ENCODE measurements at regions not wholly inside any gene's neighbourhood (a gene's known extent, or its start where the extent isn't known, plus 50 kb on each side); places are given as distances from the start of the nearest gene placed in this dataset.

DNA sequence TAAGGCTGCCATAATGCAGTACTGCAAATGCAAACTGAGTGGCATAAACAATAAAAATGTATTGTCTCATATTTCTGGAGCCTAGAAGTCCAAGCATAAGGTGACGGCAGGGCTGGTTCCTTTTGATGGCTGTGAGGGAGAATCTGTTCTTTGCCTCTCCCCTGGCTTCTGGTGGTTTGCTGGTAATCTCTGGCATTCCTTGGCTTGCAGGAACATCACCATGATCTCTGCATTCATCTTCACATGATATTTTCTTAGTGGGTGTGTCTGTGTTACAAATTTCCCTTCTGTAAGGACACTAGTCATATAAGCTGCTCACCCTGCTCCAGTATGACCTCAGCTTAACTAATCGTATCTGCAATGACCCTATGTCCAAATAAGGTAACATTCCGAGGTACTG is 1104.2 kb upstream of the CITED2 start:
- DNase-seq = no peak

DNA sequence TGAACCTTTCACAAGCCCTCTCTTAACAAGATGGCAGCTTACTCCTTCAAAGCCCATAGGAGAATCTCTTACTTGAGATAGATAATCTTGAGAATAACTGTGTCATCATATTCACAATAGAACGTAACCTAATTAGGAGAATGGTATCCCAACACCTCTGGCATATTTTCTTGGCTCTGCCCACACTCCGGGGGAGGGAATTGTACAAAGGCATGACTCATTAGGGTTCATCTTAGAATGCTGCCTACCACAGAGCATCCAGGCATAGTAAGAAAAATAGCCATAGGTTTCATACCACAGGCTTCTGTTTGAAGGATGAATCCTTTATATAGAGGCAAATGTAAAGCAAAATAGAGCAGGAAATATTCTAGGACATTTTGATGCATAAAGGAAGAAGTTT is 1100.6 kb upstream of the CITED2 start:
- no peaks in the 10 kb centered on the region for H3K4me1 ChIP-seq (ENCODE audit: control insufficient read depth, insufficient read depth, low read length)
- no peaks in the 10 kb centered on the region for H3K36me3 ChIP-seq (ENCODE audit: control insufficient read depth, insufficient read depth, low read length)
- WGBS (ENCODE audit: insufficient coverage) = no CpG with 5 or more reads among the region's 2 CpGs
- H3K27me3 ChIP-seq (ENCODE audit: control insufficient read depth, insufficient read depth, low read length) = no peaks in the 10 kb centered on the region
- no peak for DNase-seq
- no peak overlapping the region for H3K27ac ChIP-seq (ENCODE audit: low read length)
- no peak overlapping the region for H3K4me3 ChIP-seq (ENCODE audit: low read length)
- no peaks in the 10 kb centered on the region for H3K9me3 ChIP-seq (replicated peaks; ENCODE audit: control insufficient read depth, low read depth, low read length)

More for the DNA sequence above, 1104.2 kb upstream of the CITED2 start:
- no peaks in the 10 kb centered on the region for H3K36me3 ChIP-seq (ENCODE audit: control insufficient read depth, insufficient read depth, low read length)
- H3K4me3 ChIP-seq (ENCODE audit: low read length) = no peak overlapping the region
- no CpG with 5 or more reads among the region's 3 CpGs for WGBS (ENCODE audit: insufficient coverage)
- no peaks in the 10 kb centered on the region for H3K4me1 ChIP-seq (ENCODE audit: control insufficient read depth, insufficient read depth, low read length)
- H3K27ac ChIP-seq (ENCODE audit: low read length) = no peak overlapping the region
- H3K9me3 ChIP-seq (replicated peaks; ENCODE audit: control insufficient read depth, low read depth, low read length) = no peaks in the 10 kb centered on the region
- H3K27me3 ChIP-seq (ENCODE audit: control insufficient read depth, insufficient read depth, low read length) = no peaks in the 10 kb centered on the region

DNA sequence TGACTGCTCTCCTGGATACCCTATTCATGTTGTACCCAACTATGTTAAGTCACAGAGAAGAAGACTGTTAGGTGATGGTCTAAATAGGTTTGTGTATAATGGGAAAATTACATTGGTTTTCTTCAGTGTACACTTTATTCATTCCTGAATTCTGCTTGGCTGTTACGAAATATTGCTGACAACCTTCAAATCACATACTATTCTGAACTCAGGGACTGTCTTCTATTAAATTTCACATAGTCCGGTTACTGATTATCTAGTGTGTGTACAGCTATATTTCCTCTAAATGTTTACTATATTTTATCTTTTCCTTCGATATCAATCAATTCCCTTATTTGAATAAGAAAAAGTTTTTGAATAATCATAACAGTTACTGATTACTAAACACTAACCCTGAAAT is 1090.3 kb upstream of the CITED2 start:
- H3K4me3 ChIP-seq (ENCODE audit: low read length) = no peak overlapping the region
- H3K9me3 ChIP-seq (replicated peaks; ENCODE audit: control insufficient read depth, low read depth, low read length) = peaks cover 6% of the 10 kb centered on the region
- DNase-seq = no peak
- WGBS (ENCODE audit: insufficient coverage) = no CpG with 5 or more reads among the region's 3 CpGs
- H3K27me3 ChIP-seq (ENCODE audit: control insufficient read depth, insufficient read depth, low read length) = no peaks in the 10 kb centered on the region
- no peaks in the 10 kb centered on the region for H3K36me3 ChIP-seq (ENCODE audit: control insufficient read depth, insufficient read depth, low read length)
- H3K27ac ChIP-seq (ENCODE audit: low read length) = no peak overlapping the region
- H3K4me1 ChIP-seq (ENCODE audit: control insufficient read depth, insufficient read depth, low read length) = no peaks in the 10 kb centered on the region

GRCh38 chr6:140463312-140463710 is 1088.9 kb upstream of the CITED2 start:
- H3K4me3 ChIP-seq (ENCODE audit: low read length) = no peak overlapping the region
- H3K4me1 ChIP-seq (ENCODE audit: control insufficient read depth, insufficient read depth, low read length) = no peaks in the 10 kb centered on the region
- WGBS (ENCODE audit: insufficient coverage) = no CpG with 5 or more reads among the region's 2 CpGs
- H3K9me3 ChIP-seq (replicated peaks; ENCODE audit: control insufficient read depth, low read depth, low read length) = peaks cover 6% of the 10 kb centered on the region
- DNase-seq = no peak
- no peaks in the 10 kb centered on the region for H3K36me3 ChIP-seq (ENCODE audit: control insufficient read depth, insufficient read depth, low read length)
- no peaks in the 10 kb centered on the region for H3K27me3 ChIP-seq (ENCODE audit: control insufficient read depth, insufficient read depth, low read length)
- no peak overlapping the region for H3K27ac ChIP-seq (ENCODE audit: low read length)

DNA sequence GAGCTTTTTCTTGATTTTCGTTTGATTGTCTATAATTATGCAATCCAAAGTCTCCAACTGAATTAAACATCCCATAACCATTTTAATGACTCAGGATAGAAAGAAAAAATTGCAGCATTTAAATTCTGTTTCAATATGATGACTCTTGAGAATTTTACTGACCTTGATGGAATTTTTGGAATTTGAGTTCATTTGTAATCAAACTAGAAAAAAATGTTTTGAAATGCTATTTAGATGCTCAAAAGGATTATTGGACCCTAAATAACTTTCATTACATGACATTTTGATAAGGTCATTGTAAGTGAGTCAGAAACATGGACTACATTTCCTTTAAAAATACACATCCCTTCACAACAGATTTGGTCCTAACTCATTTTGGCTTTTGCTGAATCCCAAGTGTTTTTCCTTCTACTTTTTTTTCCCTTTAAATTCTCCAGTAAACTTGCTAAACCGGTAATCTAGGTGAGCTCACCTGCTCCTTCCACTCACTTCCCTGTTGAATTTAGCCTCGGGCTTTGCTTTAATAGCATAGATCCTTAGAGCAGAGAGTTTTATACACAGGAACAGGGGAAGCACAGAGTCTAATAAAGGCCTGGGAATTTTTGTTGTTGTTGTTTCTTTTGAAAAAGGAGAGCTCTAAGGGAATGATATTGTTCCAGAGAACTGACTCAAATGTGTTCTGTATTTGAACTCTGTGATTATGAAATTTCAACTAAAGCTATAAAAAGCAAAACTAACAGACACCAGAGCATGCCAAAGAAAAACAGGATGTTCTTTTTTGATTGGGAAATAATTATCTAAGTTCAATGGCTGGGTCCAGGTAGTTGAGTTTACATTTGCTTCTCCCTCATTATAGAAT is 1088.2 kb upstream of the CITED2 start:
- H3K27me3 ChIP-seq (ENCODE audit: control insufficient read depth, insufficient read depth, low read length) = no peaks in the 10 kb centered on the region
- WGBS (ENCODE audit: insufficient coverage) = no CpG with 5 or more reads among the region's 3 CpGs
- H3K27ac ChIP-seq (ENCODE audit: low read length) = peak overlapping the region; percentile 65
- peak; percentile 73 for DNase-seq
- H3K4me1 ChIP-seq (ENCODE audit: control insufficient read depth, insufficient read depth, low read length) = no peaks in the 10 kb centered on the region
- peaks cover 6% of the 10 kb centered on the region for H3K9me3 ChIP-seq (replicated peaks; ENCODE audit: control insufficient read depth, low read depth, low read length)
- H3K36me3 ChIP-seq (ENCODE audit: control insufficient read depth, insufficient read depth, low read length) = no peaks in the 10 kb centered on the region
- no peak overlapping the region for H3K4me3 ChIP-seq (ENCODE audit: low read length)

- no peak for DNase-seq
These were observed 1087.6 kb upstream of the CITED2 start for GRCh38 chr6:140462076-140462452.

GRCh38 chr6:140460267-140460666 is 1085.8 kb upstream of the CITED2 start:
- Histone ChIP-seq H3K4me3 (ENCODE audit: low read length) (no peak overlapping the region), H3K27ac (ENCODE audit: low read length) (no peak overlapping the region), H3K36me3 (ENCODE audit: control insufficient read depth, insufficient read depth, low read length) (no peaks in the 10 kb centered on the region), H3K9me3 (replicated peaks; ENCODE audit: control insufficient read depth, low read depth, low read length) (no peaks in the 10 kb centered on the region), H3K4me1 (ENCODE audit: control insufficient read depth, insufficient read depth, low read length) (no peaks in the 10 kb centered on the region), H3K27me3 (ENCODE audit: control insufficient read depth, insufficient read depth, low read length) (no peaks in the 10 kb centered on the region)
- WGBS (ENCODE audit: insufficient coverage) = no CpG with 5 or more reads among the region's 1 CpG
- no peak for DNase-seq

More at GRCh38 chr6:140462076-140462452, 1087.6 kb upstream of the CITED2 start:
- no peaks in the 10 kb centered on the region for H3K36me3 ChIP-seq (ENCODE audit: control insufficient read depth, insufficient read depth, low read length)
- no peaks in the 10 kb centered on the region for H3K27me3 ChIP-seq (ENCODE audit: control insufficient read depth, insufficient read depth, low read length)
- no peaks in the 10 kb centered on the region for H3K4me1 ChIP-seq (ENCODE audit: control insufficient read depth, insufficient read depth, low read length)
- no peak overlapping the region for H3K4me3 ChIP-seq (ENCODE audit: low read length)
- H3K9me3 ChIP-seq (replicated peaks; ENCODE audit: control insufficient read depth, low read depth, low read length) = peaks cover 5% of the 10 kb centered on the region
- no peak overlapping the region for H3K27ac ChIP-seq (ENCODE audit: low read length)

DNA sequence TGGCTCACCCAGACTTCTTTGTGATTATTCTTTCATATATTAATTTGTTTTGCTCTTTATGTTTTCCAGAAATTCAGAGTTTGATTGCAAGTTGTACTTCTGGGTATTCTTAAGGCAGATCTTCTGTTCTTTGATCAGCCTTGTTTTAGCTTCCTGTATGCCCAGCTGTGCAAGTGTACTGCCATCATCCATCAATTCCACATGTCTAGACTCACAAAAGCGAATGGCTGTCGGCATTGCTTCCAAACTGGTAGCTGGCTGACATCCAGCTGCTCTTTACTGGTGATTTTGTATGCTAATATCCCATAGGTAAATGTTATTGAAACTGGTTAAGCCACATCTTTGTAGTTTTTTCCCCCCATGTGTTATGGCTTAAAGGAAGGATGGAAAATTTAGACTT is 1084.8 kb upstream of the CITED2 start:
- Histone ChIP-seq H3K27ac (ENCODE audit: low read length) (no peak overlapping the region), H3K27me3 (ENCODE audit: control insufficient read depth, insufficient read depth, low read length) (no peaks in the 10 kb centered on the region), H3K36me3 (ENCODE audit: control insufficient read depth, insufficient read depth, low read length) (no peaks in the 10 kb centered on the region), H3K4me3 (ENCODE audit: low read length) (no peak overlapping the region), H3K9me3 (replicated peaks; ENCODE audit: control insufficient read depth, low read depth, low read length) (no peaks in the 10 kb centered on the region), H3K4me1 (ENCODE audit: control insufficient read depth, insufficient read depth, low read length) (no peaks in the 10 kb centered on the region)
- DNase-seq = no peak
- no CpG with 5 or more reads among the region's 2 CpGs for WGBS (ENCODE audit: insufficient coverage)

DNA sequence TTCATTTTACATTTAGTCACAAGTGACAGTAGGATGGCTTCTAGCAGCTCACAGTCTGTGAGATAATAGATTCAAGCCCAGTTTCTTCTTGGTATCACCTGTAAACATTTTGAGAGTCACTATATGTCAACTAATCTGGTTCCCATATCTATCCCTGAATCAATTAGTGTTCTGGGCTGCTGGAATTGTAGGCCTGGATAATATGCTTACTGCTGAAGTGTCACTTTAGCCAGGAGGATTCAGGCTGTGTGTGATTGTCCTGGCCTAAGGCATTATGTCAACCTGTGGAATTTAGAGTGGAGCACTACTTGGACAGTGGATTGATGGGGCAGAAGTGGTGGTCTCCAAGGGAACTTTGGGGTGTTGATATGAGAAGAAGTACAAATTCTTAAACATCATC is 1071.8 kb upstream of the CITED2 start:
- H3K27me3 ChIP-seq (ENCODE audit: control insufficient read depth, insufficient read depth, low read length) = no peaks in the 10 kb centered on the region
- H3K4me3 ChIP-seq (ENCODE audit: low read length) = no peak overlapping the region
- no peaks in the 10 kb centered on the region for H3K4me1 ChIP-seq (ENCODE audit: control insufficient read depth, insufficient read depth, low read length)
- H3K27ac ChIP-seq (ENCODE audit: low read length) = no peak overlapping the region
- H3K9me3 ChIP-seq (replicated peaks; ENCODE audit: control insufficient read depth, low read depth, low read length) = peaks cover 2% of the 10 kb centered on the region
- DNase-seq = no peak
- H3K36me3 ChIP-seq (ENCODE audit: control insufficient read depth, insufficient read depth, low read length) = no peaks in the 10 kb centered on the region

DNA sequence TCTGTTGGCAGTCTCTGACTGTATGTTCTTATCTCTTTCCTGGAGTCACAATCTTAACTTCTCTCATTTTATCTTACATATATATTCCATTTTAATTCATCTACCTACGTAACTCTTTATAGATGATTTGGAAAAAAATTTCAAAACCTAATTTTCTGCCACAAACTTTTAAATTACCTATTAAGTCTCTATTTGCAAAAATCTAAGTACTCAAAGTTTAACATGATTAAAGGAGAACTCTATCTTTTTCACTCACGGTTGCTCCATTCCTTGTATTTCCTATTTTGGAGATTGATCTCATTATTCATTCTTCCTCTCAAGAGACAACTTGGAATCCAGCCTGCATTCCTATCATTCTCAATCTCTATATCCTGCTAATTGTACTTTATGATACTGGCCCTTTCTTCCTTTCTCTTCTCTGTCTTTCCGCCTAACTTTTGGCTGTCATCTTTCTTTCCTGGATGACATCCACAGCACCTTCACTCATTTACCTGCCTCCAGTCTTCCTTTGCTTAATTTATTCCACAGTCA is 1071.1 kb upstream of the CITED2 start:
- 0% methylated on average over 1 of the region's 3 CpGs for WGBS (ENCODE audit: insufficient coverage)
- H3K4me1 ChIP-seq (ENCODE audit: control insufficient read depth, insufficient read depth, low read length) = no peaks in the 10 kb centered on the region
- no peak overlapping the region for H3K4me3 ChIP-seq (ENCODE audit: low read length)
- DNase-seq = peak; percentile 56
- peaks cover 2% of the 10 kb centered on the region for H3K9me3 ChIP-seq (replicated peaks; ENCODE audit: control insufficient read depth, low read depth, low read length)
- H3K27ac ChIP-seq (ENCODE audit: low read length) = no peak overlapping the region
- H3K36me3 ChIP-seq (ENCODE audit: control insufficient read depth, insufficient read depth, low read length) = no peaks in the 10 kb centered on the region
- no peaks in the 10 kb centered on the region for H3K27me3 ChIP-seq (ENCODE audit: control insufficient read depth, insufficient read depth, low read length)

Measured in muscle of leg (tissue), 3 donors.